Ovary (tissue), 7 donors: ENCODE measurements at regions not wholly inside any gene's neighbourhood (a gene's known extent, or its start where the extent isn't known, plus 50 kb on each side); places are given as distances from the start of the nearest gene placed in this dataset.

Source experiments
- DNase-seq, 5 donors: peaks; one replicate each; pipeline ENCODE4 v3.0.0-alpha.2; 2019 to 2020
- H3K27ac ChIP-seq, 2 donors: fragments of 200-600 bp; one replicate each; pipeline versions ENCODE4 v1.5.1 to v1.8.0; 2019 to 2022
- H3K27me3 ChIP-seq: fragments of 200-600 bp; one replicate; pipeline ENCODE4 v1.8.0; 2022
- H3K36me3 ChIP-seq: fragments of 200-600 bp; sonication (generic); one replicate; pipeline ENCODE4 v1.5.1; 2019
- H3K4me1 ChIP-seq: one replicate; pipeline ENCODE4 v1.8.1; 2013; ENCODE audit warnings: mild to moderate bottlenecking, moderate library complexity; ENCODE audit not compliant: insufficient read depth
- H3K4me3 ChIP-seq: fragments of 200-600 bp; sonication (generic); one replicate; pipeline ENCODE4 v1.5.1; 2017
- H3K9me3 ChIP-seq, 2 donors: fragments of 200-600 bp in 1 of 2; sonication (generic) in 1 of 2; one replicate each; pipeline versions ENCODE4 v1.5.1 to v1.8.1; 2013 to 2019; ENCODE audit warnings: mild to moderate bottlenecking in 1 of 2, moderate library complexity in 1 of 2
- CTCF ChIP-seq, 3 donors: fragments of 450-650 bp in 2 of 3; fragments of 200-600 bp in 1 of 3; IDR thresholded peaks; one replicate each; pipeline versions ENCODE4 v1.5.1 to v1.8.0; 2016 to 2022; ENCODE audit warnings: antibody characterized with exemption in 3 of 3, mild to moderate bottlenecking in 1 of 3
- EP300 ChIP-seq: sonication (generic); formaldehyde crosslinking; IDR thresholded peaks from one replicate; pipeline ENCODE4 v1.6.1; 2017; ENCODE audit warnings: antibody characterized with exemption
- POLR2A ChIP-seq: fragments of 450-650 bp; IDR thresholded peaks from one replicate; pipeline ENCODE4 v1.6.1; 2017; ENCODE audit warnings: antibody characterized with exemption, mild to moderate bottlenecking, moderate library complexity
- WGBS, 3 donors: extraction: QIAGEN DNeasy Blood & Tissue Kit in 1 of 3; methylation state at CpG; one replicate each; pipeline versions ENCODE4 v1.1.5 to v1.1.7; 2013 to 2017; 5-methylcytosine and 5-hydroxymethylcytosine counted together
- intact Hi-C, 4 donors: fragments of 100-400 bp; cut with DNase I; formaldehyde crosslinking; loops; one replicate each; pipeline versions ENCODE4 v1.11.0 to v1.15.1; 2022 to 2023
- donor health status: DM: no; HTN: no; CAD: no; lungs with moderate emphysema.
- donor health status: DM: no; HTN: no; CAD: no.
- donor health status: Bipolar disorder and iron deficiency.
- donor health status: DM: no; HTN: no; CAD: no.
- donor health status: DM: yes; HTN: yes; CAD: no.

GRCh38 chr13:80605716-80606115 lies 264.8 kb upstream of the SPRY2 start:
- no peak for TF ChIP-seq EP300
- TF ChIP-seq POLR2A = no peak
- TF ChIP-seq CTCF (IDR thresholded peaks at IDR 0.05) = no peak
- H3K27ac ChIP-seq = no peak overlapping the region
- H3K36me3 ChIP-seq = no peaks in the 10 kb centered on the region

GRCh38 chr13:80605011-80605410 lies 264.1 kb upstream of the SPRY2 start:
- WGBS, 3 donors = 56 to 86% (median 84%) methylated on average over 2 of the region's 2 CpGs

More at GRCh38 chr13:80605716-80606115, 264.8 kb upstream of the SPRY2 start:
- Histone ChIP-seq H3K27me3 (no peaks in the 10 kb centered on the region), H3K4me3 (no peak overlapping the region), H3K4me1 (no peaks in the 10 kb centered on the region), H3K9me3 (no peaks in the 10 kb centered on the region)
- no peak for DNase-seq
- intact Hi-C loops = no loop called here

GRCh38 chr13:80604098-80604497 lies 263.2 kb upstream of the SPRY2 start:
- Histone ChIP-seq H3K4me1 (no peaks in the 10 kb centered on the region), H3K27me3 (no peaks in the 10 kb centered on the region), H3K4me3 (no peak overlapping the region), H3K9me3 (no peaks in the 10 kb centered on the region), H3K27ac (no peak overlapping the region), H3K36me3 (no peaks in the 10 kb centered on the region)
- no peak for DNase-seq
- WGBS, 3 donors = 74 to 85% (median 77%) methylated on average over 3 of the region's 3 CpGs
- TF ChIP-seq CTCF (IDR thresholded peaks at IDR 0.05) (no peak), POLR2A (no peak), EP300 (no peak)
- intact Hi-C loops = no loop called here

More at GRCh38 chr13:80605011-80605410, 264.1 kb upstream of the SPRY2 start:
- DNase-seq = no peak
- Histone ChIP-seq H3K27ac (no peak overlapping the region), H3K4me1 (no peaks in the 10 kb centered on the region), H3K36me3 (no peaks in the 10 kb centered on the region), H3K9me3 (no peaks in the 10 kb centered on the region), H3K27me3 (no peaks in the 10 kb centered on the region), H3K4me3 (no peak overlapping the region)
- intact Hi-C loops = no loop called here
- no peak for TF ChIP-seq CTCF (IDR thresholded peaks at IDR 0.05)
- TF ChIP-seq EP300 = no peak
- no peak for TF ChIP-seq POLR2A

GRCh38 chr13:80603351-80603750 lies 262.4 kb upstream of the SPRY2 start:
- H3K36me3 ChIP-seq = no peaks in the 10 kb centered on the region
- no peak for DNase-seq
- H3K4me1 ChIP-seq = no peaks in the 10 kb centered on the region
- TF ChIP-seq POLR2A = no peak
- TF ChIP-seq CTCF (IDR thresholded peaks at IDR 0.05) = no peak
- no peak for TF ChIP-seq EP300
- H3K4me3 ChIP-seq = no peak overlapping the region
- intact Hi-C loops = no loop called here
- H3K27me3 ChIP-seq = no peaks in the 10 kb centered on the region
- no peaks in the 10 kb centered on the region for H3K9me3 ChIP-seq
- no peak overlapping the region for H3K27ac ChIP-seq
- 6 to 34% (median 20%) methylated on average over 1 of the region's 1 CpG for WGBS, 3 donors

GRCh38 chr13:80599765-80600164 lies 258.8 kb upstream of the SPRY2 start:
- intact Hi-C loops = no loop called here
- Histone ChIP-seq H3K36me3 (no peaks in the 10 kb centered on the region), H3K9me3 (no peaks in the 10 kb centered on the region), H3K27me3 (no peaks in the 10 kb centered on the region), H3K4me3 (no peak overlapping the region), H3K4me1 (no peaks in the 10 kb centered on the region), H3K27ac (no peak overlapping the region)
- DNase-seq = no peak
- TF ChIP-seq EP300 = no peak
